ENCODE measurements at regions not wholly inside any gene's neighbourhood (a gene's known extent, or its start where the extent isn't known, plus 50 kb on each side); places are given as distances from the start of the nearest gene placed in this dataset.
"Not testable (repeated sequence)": the region's sequence is repeated elsewhere in the genome, so short reads cannot be mapped to it uniquely, and the experiment has no call there.

DNA sequence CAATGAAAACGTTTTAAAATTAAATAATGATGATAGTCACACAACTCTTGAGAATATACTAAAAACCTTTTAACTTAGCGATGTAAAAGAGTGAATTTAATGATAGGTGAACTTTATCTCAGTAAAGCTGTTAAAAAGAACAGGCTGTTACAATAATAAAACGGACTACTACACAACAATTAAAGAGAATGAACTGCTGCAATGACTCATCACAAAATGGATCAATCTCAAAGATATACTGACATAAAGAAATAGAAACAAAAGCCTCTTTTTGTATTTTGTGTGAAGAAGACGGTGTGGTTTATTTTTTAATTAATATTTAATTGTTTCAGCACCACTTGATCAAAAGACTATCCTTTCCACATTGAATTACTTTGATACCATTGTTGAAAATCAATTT, 352.4 kb upstream of the GJE1 start:
- DNase-seq (ENCODE audit: low read depth, low spot score) = no peak

DNA sequence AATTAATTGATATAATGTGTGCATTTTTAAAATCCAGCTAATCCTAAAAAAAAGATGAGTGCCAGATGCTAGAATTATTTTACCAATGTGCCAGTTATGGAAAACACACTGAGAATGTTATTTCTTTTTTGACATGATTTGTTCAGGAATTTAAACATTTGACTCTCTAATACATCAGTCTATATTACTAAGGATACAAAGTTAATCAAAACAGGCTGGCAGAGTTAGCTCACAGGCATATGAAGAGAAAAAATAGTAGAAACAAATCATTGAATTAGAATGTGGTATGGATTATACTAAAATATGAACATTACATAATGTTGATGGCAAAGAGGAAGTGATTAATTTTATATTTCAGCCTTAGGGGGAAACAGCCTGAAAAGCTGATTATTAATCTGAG, 368.3 kb upstream of the GJE1 start:
- DNase-seq (ENCODE audit: low read depth, low spot score) = no peak

DNA sequence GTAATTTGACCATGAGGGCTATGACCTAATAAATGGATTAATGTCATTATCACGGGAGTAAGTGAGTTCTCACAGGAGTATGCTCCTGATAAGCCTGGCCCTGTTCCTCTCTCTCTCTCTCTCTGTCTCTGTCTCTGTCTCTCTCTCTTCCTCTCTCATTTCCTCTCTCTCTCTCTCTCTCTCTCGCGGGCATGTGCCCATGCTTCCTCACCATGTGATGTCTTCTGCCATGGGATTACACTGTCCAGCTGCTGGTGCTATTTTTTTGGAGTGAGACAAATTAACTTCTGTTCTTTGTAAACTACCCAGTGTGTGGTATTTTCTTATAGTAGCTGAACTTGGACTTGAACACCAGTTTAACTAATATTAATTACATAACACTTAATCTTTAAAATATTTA, 374.3 kb upstream of the GJE1 start:
- no peak for DNase-seq (ENCODE audit: low read depth, low spot score)

DNA sequence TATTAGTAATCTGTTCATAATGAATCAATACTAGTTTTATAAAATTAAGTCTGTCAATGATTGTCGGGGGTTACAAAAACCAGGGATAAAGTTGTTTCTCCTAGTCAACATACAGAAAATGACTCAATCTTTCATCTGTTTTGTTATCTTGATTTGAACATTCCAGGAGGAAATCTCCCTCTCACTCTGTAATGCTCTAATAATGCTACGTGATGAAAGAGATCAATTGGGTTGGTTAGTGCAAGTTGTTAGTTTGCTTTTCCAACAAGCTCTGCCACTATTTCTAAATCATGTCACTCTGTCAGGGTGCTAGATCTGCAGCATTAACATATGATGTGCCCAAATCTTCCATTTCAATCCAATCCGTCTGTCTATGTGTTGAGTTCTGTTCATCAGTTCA, 379.5 kb upstream of the GJE1 start:
- no peak for DNase-seq (ENCODE audit: low read depth, low spot score)

DNA sequence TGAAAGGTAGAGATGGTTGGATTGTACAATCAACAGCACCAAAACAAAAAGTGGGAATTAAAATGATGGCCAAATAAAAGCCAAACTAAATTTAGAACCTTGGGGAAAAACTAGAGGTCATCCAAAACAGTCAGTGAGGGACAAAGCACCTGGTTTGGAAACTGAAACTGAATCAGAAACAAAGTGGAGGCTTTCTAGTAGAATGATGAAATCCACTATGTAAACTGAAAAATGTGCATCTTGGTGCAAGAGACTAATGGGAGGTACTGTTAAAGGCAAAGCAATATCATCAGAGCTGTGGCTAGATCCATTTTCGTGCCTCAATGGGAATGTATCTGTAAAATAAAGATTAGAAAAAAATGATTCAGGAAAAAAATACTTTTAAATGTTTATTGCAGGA, 380.0 kb upstream of the GJE1 start:
- no peak for DNase-seq (ENCODE audit: low read depth, low spot score)

DNA sequence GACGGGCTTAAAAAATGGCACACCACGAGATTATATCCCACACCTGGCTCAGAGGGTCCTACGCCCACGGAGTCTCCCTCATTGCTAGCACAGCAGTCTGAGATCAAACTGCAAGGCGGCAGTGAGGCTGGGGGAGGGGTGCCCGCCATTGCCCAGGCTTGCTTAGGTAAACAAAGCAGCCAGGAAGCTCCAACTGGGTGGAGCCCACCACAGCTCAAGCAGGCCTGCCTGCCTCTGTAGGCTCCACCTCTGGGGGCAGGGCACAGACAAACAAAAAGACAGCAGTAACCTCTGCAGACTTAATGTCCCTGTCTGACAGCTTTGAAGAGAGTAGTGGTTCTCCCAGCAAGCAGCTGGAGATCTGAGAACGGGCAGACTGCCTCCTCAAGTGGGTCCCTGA, 386.4 kb upstream of the GJE1 start:
- DNase-seq (ENCODE audit: low read depth, low spot score) = not testable (repeated sequence)

DNA sequence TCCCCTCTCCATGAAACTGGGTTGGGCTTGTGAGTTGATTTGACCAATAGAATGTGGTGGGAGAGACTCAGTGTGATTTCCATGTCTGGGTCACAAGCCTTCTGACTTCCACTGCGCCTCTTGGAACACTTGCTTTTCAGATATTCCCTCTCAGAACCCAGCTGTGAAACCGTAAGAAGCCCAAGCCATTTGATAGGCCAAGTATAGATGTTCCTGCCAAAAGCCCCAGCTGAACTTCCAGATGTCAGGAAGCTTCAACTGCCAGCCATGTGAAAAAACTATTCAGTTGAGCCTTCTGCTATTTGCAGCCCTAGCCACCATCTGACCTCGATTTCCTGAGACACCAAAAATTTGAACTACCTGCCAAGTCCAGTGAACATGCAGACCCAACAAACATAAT, 387.8 kb upstream of the GJE1 start:
- DNase-seq (ENCODE audit: low read depth, low spot score) = no peak

DNA sequence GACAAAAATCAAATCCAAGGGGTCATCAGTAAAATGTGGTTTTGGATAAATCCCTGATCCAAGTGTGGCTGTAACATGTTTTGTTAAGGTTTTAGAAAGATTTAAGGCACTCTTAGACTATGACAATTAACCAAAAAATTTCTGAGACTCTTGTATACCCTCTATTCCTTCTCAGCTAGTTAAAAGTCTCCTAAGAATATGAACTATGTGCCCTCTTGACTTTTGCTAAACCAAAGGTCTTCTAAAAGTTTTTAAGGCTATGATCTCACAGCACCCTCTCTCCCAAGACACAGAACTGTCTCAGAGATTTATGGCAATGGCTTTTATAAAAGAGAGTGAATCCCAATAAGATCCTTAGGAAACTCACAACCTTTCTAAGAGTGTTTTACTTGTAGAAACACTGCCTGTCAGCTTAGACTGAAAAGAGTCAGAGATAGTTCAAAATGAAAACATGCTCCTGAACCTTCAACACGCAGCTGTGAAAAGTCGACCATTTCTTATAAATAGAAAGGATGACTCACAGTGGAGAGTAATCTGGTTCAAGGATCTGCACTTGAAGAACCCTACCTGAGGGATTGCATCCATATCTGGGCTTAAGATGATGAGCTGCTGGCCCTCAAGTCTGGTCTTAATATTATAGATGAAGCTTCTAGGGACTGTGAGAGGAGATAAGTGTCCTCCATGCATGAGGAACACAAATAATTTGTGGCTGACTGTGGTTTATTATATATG, 388.4 kb upstream of the GJE1 start:
- no peak for DNase-seq (ENCODE audit: low read depth, low spot score)

DNA sequence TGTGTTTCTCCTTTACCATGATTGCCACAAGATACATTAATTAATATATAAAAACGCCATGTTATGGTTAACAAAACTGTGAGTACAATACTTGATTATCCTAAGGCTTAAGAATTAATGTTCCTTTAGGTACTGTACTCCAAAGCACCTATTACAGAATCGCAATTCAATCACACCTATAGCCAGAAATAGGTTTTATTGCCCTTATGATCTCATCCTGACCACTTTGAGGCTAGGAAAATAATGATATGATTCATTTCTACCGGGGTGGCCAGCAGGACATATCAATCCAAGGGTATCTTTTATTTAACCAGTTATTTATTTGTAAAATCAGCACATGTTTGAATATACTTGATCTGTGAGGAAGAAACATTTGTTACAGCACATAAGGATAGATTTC, 396.6 kb upstream of the GJE1 start:
- DNase-seq (ENCODE audit: low read depth, low spot score) = no peak

DNA sequence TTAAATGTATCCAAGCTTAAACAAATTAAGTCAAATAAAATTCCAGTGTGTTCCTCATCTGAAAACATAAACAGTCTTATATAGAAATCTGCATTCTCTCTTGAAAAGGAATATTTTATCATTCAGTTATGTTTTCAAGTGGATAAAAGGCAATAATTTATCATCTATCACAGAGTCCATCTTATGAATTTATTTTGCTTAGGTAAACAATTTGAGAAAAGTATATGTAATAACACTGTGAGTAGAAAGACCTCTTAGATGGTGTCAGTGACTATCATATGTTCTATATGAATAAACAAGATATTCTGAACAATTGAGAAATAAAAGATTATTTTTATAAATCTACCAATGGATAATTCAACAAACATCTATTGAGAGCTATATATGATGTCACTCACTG, 397.6 kb upstream of the GJE1 start:
- no peak for DNase-seq (ENCODE audit: low read depth, low spot score)

DNA sequence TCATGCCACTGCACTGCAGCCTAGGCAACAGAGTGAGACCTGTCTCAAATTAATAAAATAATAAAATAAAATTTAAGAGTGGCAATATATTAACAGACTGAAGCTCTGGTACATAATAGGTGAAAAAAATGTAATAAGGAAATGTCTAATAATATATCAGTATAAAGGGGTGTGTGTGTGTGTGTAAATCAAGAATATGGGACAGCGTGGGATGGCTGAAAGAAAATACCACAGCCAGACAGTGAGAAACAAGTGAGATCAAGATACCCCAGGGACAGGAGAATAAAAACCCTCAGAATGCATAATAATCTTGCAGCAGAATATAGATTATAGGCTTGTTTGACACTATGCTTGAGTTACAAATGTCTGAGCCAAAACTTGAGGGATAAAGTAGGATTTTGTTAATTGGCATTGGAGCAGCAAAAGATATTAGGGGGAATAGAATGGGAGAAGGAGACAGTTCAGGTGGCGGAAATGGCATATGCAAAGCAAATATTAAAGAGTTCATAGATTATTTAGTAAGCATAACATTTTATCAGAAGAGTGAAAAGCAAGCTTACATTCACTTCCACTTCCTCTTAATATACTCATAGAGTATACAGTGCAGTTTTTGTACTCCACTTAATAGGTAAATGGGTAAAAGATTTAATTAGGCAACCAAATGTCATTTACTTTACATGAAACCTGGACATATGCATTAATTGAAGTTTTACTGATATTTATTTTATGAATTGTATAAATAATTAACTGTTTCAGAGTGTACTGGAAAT, 398.5 kb upstream of the GJE1 start:
- no peak for DNase-seq (ENCODE audit: low read depth, low spot score)

DNA sequence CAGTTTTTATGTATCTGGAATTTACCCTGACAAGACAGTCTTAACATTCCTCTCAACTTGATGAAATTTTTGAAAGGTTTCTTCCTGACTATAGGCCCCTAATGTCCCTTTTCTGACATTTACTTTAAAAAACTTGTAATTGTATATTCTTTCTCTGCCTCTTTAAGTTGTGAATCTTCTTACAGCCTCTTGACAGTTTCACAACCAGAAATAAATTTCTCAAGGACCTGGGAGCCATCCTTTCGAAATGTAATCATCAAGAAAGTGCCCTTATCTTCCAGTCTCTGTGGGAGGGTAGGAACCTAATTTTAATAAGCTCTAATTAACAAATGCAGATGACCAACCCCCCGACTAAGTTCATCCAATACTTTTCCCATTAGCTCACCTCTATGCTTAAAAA, 403.6 kb upstream of the GJE1 start:
- DNase-seq (ENCODE audit: low read depth, low spot score) = no peak

DNA sequence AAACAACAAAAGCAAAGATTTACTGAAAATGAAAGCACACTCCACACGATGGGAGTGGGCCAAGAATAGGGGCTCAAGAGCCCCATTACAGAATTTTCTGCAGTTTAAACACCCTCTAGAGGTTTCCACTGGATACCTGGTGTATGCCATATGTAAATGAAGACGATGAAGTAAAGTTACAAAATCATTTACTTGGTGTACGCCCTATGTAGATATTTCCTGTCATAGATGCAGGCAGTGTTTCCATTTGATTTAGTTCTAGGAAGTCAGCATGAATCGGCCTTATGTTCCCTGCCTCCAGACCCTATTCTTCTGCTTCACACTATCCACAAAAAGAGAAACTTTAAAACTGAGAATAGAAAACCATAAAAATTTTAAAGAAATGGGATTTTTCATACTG, 404.4 kb upstream of the GJE1 start:
- no peak for DNase-seq (ENCODE audit: low read depth, low spot score)

DNA sequence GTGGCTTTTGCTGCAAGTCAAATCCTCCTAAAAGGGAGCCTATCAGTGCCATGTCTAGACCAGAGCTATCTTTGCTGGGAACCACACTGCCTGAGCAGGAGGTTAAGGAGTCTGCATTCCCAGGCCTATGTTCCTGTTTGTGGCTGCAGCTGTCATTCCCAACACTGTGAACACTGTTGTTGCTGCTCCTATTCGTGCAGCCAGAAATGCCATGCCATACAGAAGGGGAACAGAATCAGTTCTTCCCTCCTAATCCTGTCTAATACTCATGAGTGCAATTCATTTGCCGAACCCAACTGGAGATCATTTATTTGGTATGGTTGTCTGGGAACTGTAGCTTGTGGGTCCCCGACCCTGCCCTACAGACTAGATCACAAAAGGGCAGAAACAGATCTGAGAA, 406.5 kb upstream of the GJE1 start:
- DNase-seq (ENCODE audit: low read depth, low spot score) = no peak

DNA sequence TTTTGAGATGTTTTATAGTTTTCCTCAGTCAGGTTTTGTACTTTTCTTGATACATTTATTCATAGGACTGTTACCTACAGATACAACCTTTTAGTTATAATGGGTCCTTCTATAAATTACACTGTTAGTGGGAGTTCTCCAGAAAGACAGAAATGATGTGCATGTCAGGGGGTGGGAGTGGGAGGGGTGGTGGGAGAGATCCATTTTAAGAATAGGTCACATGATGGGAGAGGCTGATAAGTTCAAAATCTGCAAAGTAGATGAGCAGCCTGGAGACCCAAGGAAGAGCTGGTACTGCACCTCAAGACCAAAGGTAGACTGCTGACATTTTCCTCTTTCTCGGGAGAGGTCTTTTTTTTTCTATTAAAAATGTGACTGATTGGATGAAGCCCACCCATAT, 408.0 kb upstream of the GJE1 start:
- no peak for DNase-seq (ENCODE audit: low read depth, low spot score)

DNA sequence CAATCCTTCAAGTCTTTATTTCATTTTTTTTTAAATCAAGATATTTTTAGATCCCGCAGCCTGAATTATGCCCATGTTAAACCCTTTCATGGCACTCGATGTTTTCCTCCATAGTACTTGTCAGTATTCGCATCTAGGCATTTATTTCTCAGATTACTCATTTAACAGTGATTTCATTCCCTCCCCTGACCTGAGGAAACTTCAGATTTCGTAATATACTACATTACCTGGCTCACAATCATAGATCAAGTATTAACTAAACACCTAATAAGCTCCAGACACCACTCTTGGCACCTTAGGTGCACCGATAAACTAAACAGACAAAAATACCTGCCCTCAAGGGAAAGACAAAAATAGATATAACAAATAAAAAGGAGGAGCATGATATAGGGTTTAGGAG, 413.2 kb upstream of the GJE1 start:
- no peak for DNase-seq (ENCODE audit: low read depth, low spot score)

DNA sequence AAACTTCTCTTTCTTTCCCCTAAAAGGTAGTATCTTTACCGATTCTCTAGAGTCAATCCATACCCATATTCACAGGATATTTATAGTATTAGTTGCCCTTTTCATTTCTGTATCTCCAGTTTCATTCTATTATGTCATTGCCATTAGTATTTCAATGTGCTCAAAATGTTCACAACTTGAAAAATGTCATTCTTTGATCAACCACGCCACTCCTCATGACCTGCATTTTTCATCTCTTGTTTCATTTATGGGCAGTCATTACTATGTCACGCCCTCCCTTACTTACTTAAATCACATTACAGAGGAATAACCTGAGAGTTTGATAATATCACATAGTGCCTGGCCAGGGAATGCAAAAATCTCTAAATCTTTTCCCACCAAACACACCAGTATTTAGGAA, 427.3 kb upstream of the GJE1 start:
- DNase-seq (ENCODE audit: low read depth, low spot score) = no peak

DNA sequence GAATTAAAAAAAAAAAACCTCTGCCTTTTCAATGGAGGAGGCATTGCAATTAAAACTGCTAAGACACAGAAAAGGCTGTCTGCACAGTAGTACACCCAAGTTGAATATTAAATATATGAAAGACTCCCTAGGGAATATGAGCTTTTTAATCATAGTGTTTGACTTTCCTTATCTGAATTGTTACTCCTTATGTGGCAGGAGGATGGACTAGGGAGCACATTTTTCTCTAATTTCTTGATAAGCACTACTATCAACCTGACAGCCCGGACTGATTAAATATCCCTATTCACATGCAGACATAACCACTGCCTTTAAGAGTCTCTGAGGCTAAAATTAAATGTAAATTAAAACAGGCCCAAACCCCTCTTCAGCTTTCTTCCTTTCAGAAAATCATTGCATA, 428.6 kb upstream of the GJE1 start:
- no peak for DNase-seq (ENCODE audit: low read depth, low spot score)

DNA sequence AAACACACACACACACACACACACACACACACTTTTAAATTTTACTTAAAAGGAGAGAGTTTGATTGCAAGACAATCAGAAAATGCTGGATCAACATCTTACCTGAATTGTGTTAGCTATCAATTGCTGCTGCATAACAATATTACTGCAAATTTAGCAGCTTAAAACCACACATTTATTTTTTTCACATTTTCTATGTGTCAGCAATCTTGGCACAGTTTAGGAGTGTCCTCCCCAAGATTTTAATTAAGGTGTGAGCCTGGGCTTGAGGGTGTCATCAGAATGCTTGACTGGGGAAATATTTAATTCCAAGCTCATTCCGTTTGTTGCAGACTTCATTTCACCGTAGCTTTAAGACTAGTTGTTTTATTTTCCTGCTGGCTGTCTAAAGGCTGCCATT, 431.0 kb upstream of the GJE1 start:
- DNase-seq (ENCODE audit: low read depth, low spot score) = no peak

DNA sequence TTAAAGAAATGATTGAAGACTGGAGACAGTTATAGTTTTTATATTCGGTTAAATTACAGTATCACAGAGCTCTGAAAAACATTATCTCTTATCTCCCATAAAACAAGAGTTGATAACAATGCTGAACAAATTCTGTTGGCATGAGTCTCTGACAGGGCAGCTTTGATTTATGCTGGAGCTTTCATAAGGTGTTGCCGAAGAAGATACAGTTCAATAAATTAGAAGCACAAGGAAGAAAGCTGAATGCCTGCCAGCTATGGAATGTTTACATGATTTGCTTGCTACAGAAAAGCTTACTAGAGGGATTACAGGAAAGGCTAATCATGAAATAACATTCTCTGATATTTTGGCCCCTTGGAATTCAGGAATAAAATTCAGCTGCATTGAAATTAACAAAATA, 431.9 kb upstream of the GJE1 start:
- DNase-seq (ENCODE audit: low read depth, low spot score) = no peak

DNA sequence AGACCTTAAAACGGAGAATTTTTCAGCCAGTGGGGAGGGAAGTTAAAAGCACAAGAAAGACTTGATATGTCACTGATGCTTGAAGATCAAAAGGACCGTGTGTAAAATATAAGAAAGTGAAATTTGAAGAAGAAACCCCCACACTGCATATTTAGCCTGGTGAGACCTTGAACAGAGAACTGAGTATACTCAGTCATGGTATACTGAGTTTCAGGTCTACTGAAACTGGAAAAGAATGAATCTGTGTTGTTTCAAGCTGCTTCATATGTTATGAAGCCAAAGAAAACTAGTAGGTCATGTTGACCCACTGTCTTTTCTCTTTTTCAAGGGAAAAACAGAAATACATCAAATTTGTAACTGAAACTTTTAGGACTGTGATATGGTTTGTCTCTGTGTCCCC, 443.8 kb upstream of the GJE1 start:
- DNase-seq (ENCODE audit: low read depth, low spot score) = no peak

DNA sequence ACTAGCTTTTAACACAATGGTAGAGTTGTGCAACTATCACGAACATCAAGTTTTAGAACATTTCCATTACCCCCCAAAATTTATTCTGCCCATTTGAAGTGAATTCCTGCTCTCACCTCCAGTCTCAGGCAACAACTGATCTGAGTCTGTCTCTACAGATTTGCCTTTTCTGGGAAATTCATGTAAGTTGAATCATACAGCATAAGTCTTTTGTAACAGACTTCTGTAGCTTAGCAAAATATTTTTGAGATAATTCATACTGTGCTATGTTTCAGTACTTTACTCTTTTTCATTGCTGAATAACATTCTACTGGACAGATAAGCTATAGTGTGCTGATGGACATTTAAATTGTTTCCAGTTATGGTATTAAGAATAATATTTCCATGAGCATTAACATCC, 447.3 kb upstream of the GJE1 start:
- no peak for DNase-seq (ENCODE audit: low read depth, low spot score)

DNA sequence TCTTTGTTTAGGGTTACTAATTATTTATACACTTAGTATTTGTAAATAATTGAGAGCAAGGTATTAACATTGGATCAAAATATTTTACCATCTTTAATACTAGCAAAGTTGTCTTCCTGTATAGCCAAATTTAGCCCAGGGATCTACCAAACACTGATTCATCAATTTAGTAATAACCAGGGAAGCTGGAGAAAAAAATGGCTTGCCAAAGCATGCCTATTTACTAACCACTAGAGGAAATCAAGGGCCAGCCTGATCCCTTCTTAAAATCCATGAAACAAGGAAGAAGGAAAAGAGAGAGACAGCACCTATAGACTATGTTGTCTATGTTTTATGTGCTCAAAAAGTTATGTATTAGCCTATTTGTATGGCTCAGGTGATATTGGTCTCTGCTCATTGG, 450.3 kb upstream of the GJE1 start:
- no peak for DNase-seq (ENCODE audit: low read depth, low spot score)

Measured in smooth muscle cell of the brain vasculature (primary cell).